HCT116 (cell line): ENCODE measurements at regions not wholly inside any gene's neighbourhood (a gene's known extent, or its start where the extent isn't known, plus 50 kb on each side); places are given as distances from the start of the nearest gene placed in this dataset.

Experiments used
- ATAC-seq: fragments of 200-7000 bp; cut with Tn5 transposase; 2 replicates; pipeline ENCODE4 v1.9.1; 2020; ENCODE audit warnings: mild to moderate bottlenecking, moderate library complexity
- BruUV-seq: library from RNA; stranded (reverse); fragments of 400-500 nt; replicated peaks from 2 replicates; lab custom pipeline; 2021; lab: Mats Ljungman, UMichigan
- CTCF ChIA-PET: fragments of 300-600 bp; sonication (Branson Sonifier 250); formaldehyde crosslinking; loops from one replicate; lab custom pipeline; 2021; ENCODE audit warnings: antibody characterized with exemption; lab: Charles Lee
- POLR2A ChIA-PET: fragments of 300-600, 350-600 bp; sonication (Branson Sonifier 250); formaldehyde crosslinking; loops from one replicate; lab custom pipeline; 2021; ENCODE audit warnings: antibody characterized with exemption; lab: Charles Lee
- RAD21 ChIA-PET, 2 experiments: fragments of 300-600 bp; sonication (Branson Sonifier 250); formaldehyde crosslinking; loops; one replicate each; lab custom pipeline; 2023; ENCODE audit warnings: low total read pairs in 2 of 2; ENCODE audit not compliant: uncharacterized antibody in 2 of 2, unreplicated experiment in 2 of 2, low non-redundant PET in 1 of 2; lab: Charles Lee
- DNase-seq: peaks from one replicate; pipeline ENCODE4 v3.0.0-alpha.2; 2010; ENCODE audit warnings: low read depth, low spot score
- H2AFZ ChIP-seq: fragments of 200-600 bp; shearing (Covaris generic), sonication (generic); 2 replicates; pipeline ENCODE4 v1.6.1; 2017; ENCODE audit warnings: low read depth, mixed run types, mixed read lengths, antibody characterized with exemption, low read length; ENCODE audit not compliant: poor library complexity, severe bottlenecking
- H3K27ac ChIP-seq: 2 replicates; pipeline ENCODE4 v1.5.1; 2012; ENCODE audit warnings: low read depth, low read length
- H3K27me3 ChIP-seq: fragments of 200-600 bp; sonication (generic); 2 replicates; pipeline ENCODE4 v1.6.1; 2016; ENCODE audit warnings: mixed run types, low read length, mixed read lengths; ENCODE audit not compliant: insufficient read depth
- H3K36me3 ChIP-seq, 2 experiments: fragments of 200-500 bp in 1 of 2; fragments of 200-600 bp in 1 of 2; sonication (Bioruptor generic) in 1 of 2; sonication (generic) in 1 of 2; 2 replicates each; pipeline versions ENCODE4 v1.5.1 to v1.6.1; 2014 to 2016; ENCODE audit warnings: low read length in 2 of 2, inconsistent platforms in 1 of 2, mixed read lengths in 1 of 2, mixed run types in 1 of 2; ENCODE audit not compliant: insufficient read depth in 2 of 2, control insufficient read depth in 1 of 2
- H3K4me1 ChIP-seq, 2 experiments: fragments of 200-600 bp in 1 of 2; sonication (generic) in 1 of 2; 2 replicates each; pipeline versions ENCODE4 v1.5.1 to v1.6.1; 2012 to 2017; ENCODE audit warnings: low read length in 2 of 2, inconsistent platforms in 1 of 2, mild to moderate bottlenecking in 1 of 2, mixed read lengths in 1 of 2, mixed run types in 1 of 2, moderate library complexity in 1 of 2; ENCODE audit not compliant: insufficient read depth in 2 of 2, control insufficient read depth in 1 of 2
- H3K4me2 ChIP-seq: fragments of 200-600 bp; sonication (generic); 2 replicates; pipeline ENCODE4 v1.6.1; 2017; ENCODE audit warnings: mixed run types, low read length, mixed read lengths
- H3K4me3 ChIP-seq, 2 experiments: fragments of 200-600 bp in 1 of 2; sonication (generic) in 1 of 2; replicated peaks in 1 of 2; 2 replicates each; pipeline ENCODE4 v1.5.1; 2011 to 2016; ENCODE audit warnings: low read length in 2 of 2, control low read depth in 1 of 2, low read depth in 1 of 2, mild to moderate bottlenecking in 1 of 2, mixed read lengths in 1 of 2, mixed run types in 1 of 2
- H3K79me2 ChIP-seq: fragments of 200-600 bp; sonication (generic); 2 replicates; pipeline ENCODE4 v1.6.1; 2017; ENCODE audit warnings: mild to moderate bottlenecking, mixed run types, low read length, moderate library complexity, mixed read lengths; ENCODE audit not compliant: insufficient read depth
- H3K9ac ChIP-seq: fragments of 200-600 bp; sonication (generic); 2 replicates; pipeline ENCODE4 v1.6.1; 2016; ENCODE audit warnings: low read length, mixed read lengths
- H3K9me2 ChIP-seq: fragments of 200-600 bp; sonication (generic), shearing (Covaris generic); 2 replicates; pipeline ENCODE4 v1.6.1; 2017; ENCODE audit warnings: mixed run types, mild to moderate bottlenecking, moderate library complexity; ENCODE audit not compliant: insufficient read depth
- H3K9me3 ChIP-seq, 2 experiments: fragments of 200-500 bp in 1 of 2; fragments of 200-600 bp in 1 of 2; sonication (Bioruptor generic) in 1 of 2; sonication (generic) in 1 of 2; 2 replicates each; pipeline ENCODE4 v1.6.1; 2014 to 2017; ENCODE audit warnings: low read length in 2 of 2, mixed read lengths in 2 of 2, inconsistent platforms in 1 of 2, low read depth in 1 of 2, mild to moderate bottlenecking in 1 of 2, mixed run types in 1 of 2, moderate library complexity in 1 of 2; ENCODE audit not compliant: control insufficient read depth in 1 of 2, insufficient read depth in 1 of 2
- H4K20me1 ChIP-seq: fragments of 200-600 bp; sonication (generic), shearing (Covaris generic); 2 replicates; pipeline ENCODE4 v1.6.1; 2017; ENCODE audit warnings: mixed run types, mild to moderate bottlenecking, moderate library complexity; ENCODE audit not compliant: insufficient read depth
- CBX3 ChIP-seq: IDR thresholded peaks from 2 replicates; pipeline ENCODE4 v1.6.1; 2012; ENCODE audit warnings: low read depth
- CEBPB ChIP-seq: IDR thresholded peaks from 2 replicates; pipeline ENCODE4 v1.6.1; 2012; ENCODE audit warnings: low read depth
- CTCF ChIP-seq, 3 experiments: fragments of 200-600 bp in 1 of 3; sonication (generic) in 1 of 3; IDR thresholded peaks in 2 of 3; conservative IDR thresholded peaks in 1 of 3; 2 replicates each; pipeline ENCODE4 v1.5.1; 2012 to 2017; ENCODE audit warnings: low read depth in 2 of 3, low read length in 2 of 3, antibody characterized with exemption in 1 of 3, borderline replicate concordance in 1 of 3, control low read depth in 1 of 3, mild to moderate bottlenecking in 1 of 3, mixed read lengths in 1 of 3, mixed run types in 1 of 3, moderate library complexity in 1 of 3; ENCODE audit not compliant: insufficient read depth in 1 of 3
- EGR1 ChIP-seq: IDR thresholded peaks from 2 replicates; pipeline ENCODE4 v1.6.1; 2012; ENCODE audit warnings: low read depth
- ELF1 ChIP-seq: IDR thresholded peaks from 2 replicates; pipeline ENCODE4 v1.6.1; 2012; ENCODE audit warnings: low read depth, borderline replicate concordance
- EZH2 ChIP-seq: fragments of 200-600 bp; sonication (generic); IDR thresholded peaks from 2 replicates; pipeline ENCODE4 v1.6.1; 2017; ENCODE audit warnings: antibody characterized with exemption, mixed run types
- EZH2phosphoT487 ChIP-seq: fragments of 200-600 bp; IDR thresholded peaks from 2 replicates; pipeline ENCODE4 v1.6.1; 2018; ENCODE audit warnings: antibody characterized with exemption, borderline replicate concordance
- FOSL1 ChIP-seq: IDR thresholded peaks from 2 replicates; pipeline ENCODE4 v1.6.1; 2012; ENCODE audit warnings: low read depth
- JUND ChIP-seq: IDR thresholded peaks from 2 replicates; pipeline ENCODE4 v1.6.1; 2012
- MAX ChIP-seq: IDR thresholded peaks from 2 replicates; pipeline ENCODE4 v1.6.1; 2012
- RAD21 ChIP-seq: IDR thresholded peaks from 2 replicates; pipeline ENCODE4 v1.6.1; 2012; ENCODE audit warnings: low read depth, mild to moderate bottlenecking
- SIN3A ChIP-seq: IDR thresholded peaks from 2 replicates; pipeline ENCODE4 v1.6.1; 2012; ENCODE audit warnings: low read depth
- SP1 ChIP-seq: IDR thresholded peaks from 2 replicates; pipeline ENCODE4 v1.6.1; 2012; ENCODE audit warnings: low read depth
- SRF ChIP-seq: IDR thresholded peaks from 2 replicates; pipeline ENCODE4 v1.6.1; 2012; ENCODE audit warnings: low read depth
- TCF7L2 ChIP-seq: IDR thresholded peaks from 2 replicates; pipeline ENCODE4 v1.7.0; 2011; ENCODE audit warnings: borderline replicate concordance, inconsistent platforms; ENCODE audit not compliant: insufficient read depth, insufficient read length; ENCODE audit errors: extremely low read depth
- ZBTB33 ChIP-seq: IDR thresholded peaks from 2 replicates; pipeline ENCODE4 v1.6.1; 2011; ENCODE audit warnings: mild to moderate bottlenecking, low read length, moderate library complexity; ENCODE audit not compliant: insufficient replicate concordance; ENCODE audit errors: extremely low read depth
- ZFX ChIP-seq: fragments of 450-650 bp; IDR thresholded peaks from 2 replicates; pipeline ENCODE4 v1.6.1; 2017
- intact Hi-C: fragments of 100-400 bp; cut with micrococcal nuclease; formaldehyde crosslinking; loops from 2 replicates; pipeline ENCODE4 v1.10.0; 2022

- Histone ChIP-seq H2AFZ (no peak overlapping the region), H3K79me2 (no peaks in the 10 kb centered on the region), H3K9ac (no peak overlapping the region), H4K20me1 (no peaks in the 10 kb centered on the region), H3K9me2 (no peaks in the 10 kb centered on the region), H3K4me1 (no peaks in the 10 kb centered on the region), H3K27me3 (no peaks in the 10 kb centered on the region), H3K27ac (no peak overlapping the region), H3K9me3 (peaks cover 22 to 29% of the 10 kb centered on the region in 2 experiments; a peak in 3 of 4 replicates), H3K4me3 (no peak overlapping the region), H3K4me2 (no peak overlapping the region), H3K36me3 (no peaks in the 10 kb centered on the region)
- TF ChIP-seq SP1: no peak
- no TSS peak for BruUV-seq
- POLR2A ChIA-PET: no interaction called here
- DNase-seq (no peak), ATAC-seq (no peak)
- CTCF ChIA-PET: no interaction called here
- RAD21 ChIA-PET: no interaction called here
- intact Hi-C loops: no loop called here
These were observed 504.0 kb upstream of the SPTLC3 start for GRCh38 chr20:12504779-12505178.

GRCh38 chr20:12511499-12511898 lies 497.3 kb upstream of the SPTLC3 start:
- Histone ChIP-seq H3K4me2 (no peak overlapping the region), H3K9me2 (no peaks in the 10 kb centered on the region), H3K36me3 (no peaks in the 10 kb centered on the region), H3K4me1 (no peaks in the 10 kb centered on the region), H3K27ac (no peak overlapping the region), H3K27me3 (no peaks in the 10 kb centered on the region), H3K4me3 (no peak overlapping the region), H2AFZ (no peak overlapping the region), H3K9ac (no peak overlapping the region), H4K20me1 (no peaks in the 10 kb centered on the region), H3K9me3 (peaks cover 7 to 36% of the 10 kb centered on the region in 2 experiments; a peak in 2 of 4 replicates), H3K79me2 (no peaks in the 10 kb centered on the region)
- DNase-seq: no peak
- intact Hi-C loops: no loop called here
- no peak for ATAC-seq
- ChIA-PET CTCF (no interaction called here), RAD21 (no interaction called here), POLR2A (no interaction called here)
- BruUV-seq: no TSS peak
- TF ChIP-seq RAD21 (no peak), SRF (no peak), ELF1 (no peak), JUND (no peak), CEBPB (no peak), SIN3A (no peak), SP1 (no peak), EZH2 (no peak), EGR1 (no peak), ZBTB33 (no peak), FOSL1 (no peak), CBX3 (no peak), CTCF (IDR thresholded peaks at IDR 0.05 in 2 of 3, conservative IDR thresholded peaks at IDR 0.05 in 1 of 3; ENCODE audit: borderline replicate concordance in 1 of 3, insufficient read depth in 1 of 3, low read depth in 2 of 3, low read length in 2 of 3) (no peak), TCF7L2 (no peak), MAX (no peak), EZH2phosphoT487 (no peak), ZFX (no peak)
